ENCODE measurements at regions not wholly inside any gene's neighbourhood (a gene's known extent, or its start where the extent isn't known, plus 50 kb on each side); places are given as distances from the start of the nearest gene placed in this dataset.

DNA sequence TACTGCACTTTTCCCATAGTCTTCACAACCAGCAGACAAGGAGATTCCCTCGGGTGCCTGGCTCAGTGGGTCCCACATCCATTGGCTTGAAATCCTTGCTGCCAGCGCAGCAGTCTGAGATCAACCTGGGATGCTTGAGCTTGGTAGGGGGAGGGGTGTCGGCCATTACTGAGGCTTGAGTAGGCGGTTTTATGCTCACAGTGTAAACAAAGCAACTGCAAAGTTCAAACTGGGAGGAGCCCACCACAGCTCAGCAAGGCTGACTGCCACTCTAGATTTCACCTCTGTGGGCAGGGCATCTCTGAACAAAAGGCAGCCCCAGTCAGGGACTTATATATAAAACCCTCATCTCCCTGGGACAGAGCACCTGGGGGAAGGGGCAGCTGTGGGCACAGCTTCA, 512.3 kb upstream of the MPDZ start:
- H3K9me3 ChIP-seq (ENCODE audit: low read depth, low read length): no peaks in the 10 kb centered on the region
- no peaks in the 10 kb centered on the region for H3K4me1 ChIP-seq (ENCODE audit: insufficient read depth, low read length)

DNA sequence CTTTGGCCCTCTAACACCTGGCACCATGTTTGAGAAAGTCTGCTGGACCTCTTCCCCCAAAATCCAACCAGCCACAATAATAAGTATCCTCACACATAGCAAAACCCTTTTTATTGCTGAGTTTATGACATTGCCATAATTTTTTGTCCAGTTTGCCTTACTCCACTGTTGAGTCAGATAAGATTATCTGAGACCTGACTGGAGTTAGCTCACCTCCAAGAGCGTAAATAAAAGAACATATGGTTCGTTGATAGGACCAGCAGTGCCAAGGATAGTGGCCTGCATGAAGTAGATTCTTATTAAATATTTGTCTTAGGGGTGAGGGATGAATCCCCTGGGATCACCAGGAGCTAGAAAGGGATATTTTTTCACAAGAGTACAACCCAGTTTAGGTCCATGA, 510.6 kb upstream of the MPDZ start:
- H3K4me2 ChIP-seq (ENCODE audit: insufficient read depth, low read length): no peak overlapping the region
- no peaks in the 10 kb centered on the region for H4K20me1 ChIP-seq (ENCODE audit: insufficient read depth, low read length)
- no peak overlapping the region for H3K4me3 ChIP-seq (ENCODE audit: insufficient read depth, low read length)
- no peak for DNase-seq (ENCODE audit: insufficient read length, low spot score, missing footprints)
- H3K36me3 ChIP-seq (ENCODE audit: insufficient read depth, low read length): no peaks in the 10 kb centered on the region
- no peaks in the 10 kb centered on the region for H3K27me3 ChIP-seq (ENCODE audit: insufficient read depth, low read length)
- H3K9me3 ChIP-seq (ENCODE audit: low read depth, low read length): no peaks in the 10 kb centered on the region
- H3K27ac ChIP-seq (ENCODE audit: low read depth, low read length): no peak overlapping the region
- H3K4me1 ChIP-seq (ENCODE audit: insufficient read depth, low read length): no peaks in the 10 kb centered on the region
- TF ChIP-seq, protein P1, sequence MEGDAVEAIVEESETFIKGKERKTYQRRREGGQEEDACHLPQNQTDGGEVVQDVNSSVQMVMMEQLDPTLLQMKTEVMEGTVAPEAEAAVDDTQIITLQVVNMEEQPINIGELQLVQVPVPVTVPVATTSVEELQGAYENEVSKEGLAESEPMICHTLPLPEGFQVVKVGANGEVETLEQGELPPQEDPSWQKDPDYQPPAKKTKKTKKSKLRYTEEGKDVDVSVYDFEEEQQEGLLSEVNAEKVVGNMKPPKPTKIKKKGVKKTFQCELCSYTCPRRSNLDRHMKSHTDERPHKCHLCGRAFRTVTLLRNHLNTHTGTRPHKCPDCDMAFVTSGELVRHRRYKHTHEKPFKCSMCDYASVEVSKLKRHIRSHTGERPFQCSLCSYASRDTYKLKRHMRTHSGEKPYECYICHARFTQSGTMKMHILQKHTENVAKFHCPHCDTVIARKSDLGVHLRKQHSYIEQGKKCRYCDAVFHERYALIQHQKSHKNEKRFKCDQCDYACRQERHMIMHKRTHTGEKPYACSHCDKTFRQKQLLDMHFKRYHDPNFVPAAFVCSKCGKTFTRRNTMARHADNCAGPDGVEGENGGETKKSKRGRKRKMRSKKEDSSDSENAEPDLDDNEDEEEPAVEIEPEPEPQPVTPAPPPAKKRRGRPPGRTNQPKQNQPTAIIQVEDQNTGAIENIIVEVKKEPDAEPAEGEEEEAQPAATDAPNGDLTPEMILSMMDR (IDR thresholded peaks at IDR 0.05; ENCODE audit: extremely low read depth, low read depth, low read length): no peak
- H2AFZ ChIP-seq (ENCODE audit: low read length): no peak overlapping the region
- no peaks in the 10 kb centered on the region for H3K79me2 ChIP-seq (ENCODE audit: insufficient read depth, low read length)

More for the DNA sequence above, 512.3 kb upstream of the MPDZ start:
- Histone ChIP-seq H3K79me2 (ENCODE audit: insufficient read depth, low read length) (no peaks in the 10 kb centered on the region), H3K4me3 (ENCODE audit: insufficient read depth, low read length) (no peak overlapping the region), H2AFZ (ENCODE audit: low read length) (no peak overlapping the region), H3K27ac (ENCODE audit: low read depth, low read length) (no peak overlapping the region), H3K36me3 (ENCODE audit: insufficient read depth, low read length) (no peaks in the 10 kb centered on the region), H4K20me1 (ENCODE audit: insufficient read depth, low read length) (no peaks in the 10 kb centered on the region), H3K4me2 (ENCODE audit: insufficient read depth, low read length) (no peak overlapping the region), H3K27me3 (ENCODE audit: insufficient read depth, low read length) (no peaks in the 10 kb centered on the region)
- no peak for DNase-seq (ENCODE audit: insufficient read length, low spot score, missing footprints)
- TF ChIP-seq, protein P1 (IDR thresholded peaks at IDR 0.05; ENCODE audit: extremely low read depth, low read depth, low read length): no peak

DNA sequence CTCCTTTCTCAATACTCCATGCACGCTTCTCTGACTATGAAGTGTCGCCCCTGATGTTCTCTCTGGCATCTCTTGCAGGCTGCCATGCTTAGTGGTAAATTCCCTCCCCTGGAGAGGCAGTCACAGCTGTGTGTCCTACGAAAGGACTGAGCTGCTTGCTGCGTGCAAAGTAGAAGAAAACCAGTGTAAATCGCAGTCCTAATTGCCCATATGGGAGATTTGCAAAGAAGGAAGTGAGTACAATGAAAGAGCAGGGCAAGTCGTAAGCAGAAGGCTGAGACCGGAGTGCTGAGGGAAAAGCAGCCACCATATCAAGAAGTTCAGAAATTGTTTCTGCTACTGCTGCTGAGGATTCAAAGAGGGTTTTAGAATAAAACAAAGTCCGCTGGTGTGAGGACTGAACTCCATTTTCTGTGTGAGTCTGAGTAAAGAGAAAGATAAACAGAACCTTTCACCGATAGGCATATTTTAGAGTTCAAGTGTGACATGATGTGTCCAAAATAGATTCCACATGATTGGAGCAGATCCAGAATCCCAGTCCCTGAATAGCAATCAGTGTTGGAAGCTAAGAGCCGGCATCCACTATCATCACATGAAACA, 507.8 kb upstream of the MPDZ start:
- H3K79me2 ChIP-seq (ENCODE audit: insufficient read depth, low read length): no peaks in the 10 kb centered on the region
- H4K20me1 ChIP-seq (ENCODE audit: insufficient read depth, low read length): no peaks in the 10 kb centered on the region
- TF ChIP-seq, protein P1 (IDR thresholded peaks at IDR 0.05; ENCODE audit: extremely low read depth, low read depth, low read length): no peak
- DNase-seq (ENCODE audit: insufficient read length, low spot score, missing footprints): no peak
- no peaks in the 10 kb centered on the region for H3K27me3 ChIP-seq (ENCODE audit: insufficient read depth, low read length)
- H3K4me2 ChIP-seq (ENCODE audit: insufficient read depth, low read length): peak overlapping the region; percentile 71
- no peaks in the 10 kb centered on the region for H3K9me3 ChIP-seq (ENCODE audit: low read depth, low read length)
- no peaks in the 10 kb centered on the region for H3K4me1 ChIP-seq (ENCODE audit: insufficient read depth, low read length)
- H3K4me3 ChIP-seq (ENCODE audit: insufficient read depth, low read length): peak overlapping the region; percentile 38
- peak overlapping the region; percentile 79 for H2AFZ ChIP-seq (ENCODE audit: low read length)
- no peaks in the 10 kb centered on the region for H3K36me3 ChIP-seq (ENCODE audit: insufficient read depth, low read length)
- H3K27ac ChIP-seq (ENCODE audit: low read depth, low read length): peak overlapping the region; percentile 31

DNA sequence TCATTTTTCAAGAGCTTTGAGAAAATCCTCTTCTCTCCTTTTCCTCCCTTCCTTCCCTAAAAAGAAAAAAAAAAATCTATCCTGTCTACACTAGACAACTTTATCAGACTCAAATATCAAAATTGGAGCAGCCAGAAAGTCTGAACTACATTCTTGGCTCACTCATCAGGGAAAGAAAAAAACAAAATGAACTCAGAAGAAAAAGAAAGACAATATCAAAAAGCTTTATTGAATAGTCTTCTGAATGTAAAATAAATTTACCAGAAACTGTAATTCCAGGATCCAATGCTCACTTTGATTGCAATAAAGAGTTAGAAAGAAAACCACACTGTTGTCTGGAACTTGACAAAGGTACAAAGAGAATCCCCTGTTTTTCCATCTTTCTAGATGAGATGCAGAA, 507.2 kb upstream of the MPDZ start:
- no peaks in the 10 kb centered on the region for H3K4me1 ChIP-seq (ENCODE audit: insufficient read depth, low read length)
- no peak for DNase-seq (ENCODE audit: insufficient read length, low spot score, missing footprints)
- H3K79me2 ChIP-seq (ENCODE audit: insufficient read depth, low read length): no peaks in the 10 kb centered on the region
- H4K20me1 ChIP-seq (ENCODE audit: insufficient read depth, low read length): no peaks in the 10 kb centered on the region
- H3K9me3 ChIP-seq (ENCODE audit: low read depth, low read length): no peaks in the 10 kb centered on the region
- no peak overlapping the region for H2AFZ ChIP-seq (ENCODE audit: low read length)
- no peaks in the 10 kb centered on the region for H3K36me3 ChIP-seq (ENCODE audit: insufficient read depth, low read length)
- TF ChIP-seq, protein P1 (IDR thresholded peaks at IDR 0.05; ENCODE audit: extremely low read depth, low read depth, low read length): no peak
- H3K27ac ChIP-seq (ENCODE audit: low read depth, low read length): peak overlapping the region; percentile 12
- H3K4me3 ChIP-seq (ENCODE audit: insufficient read depth, low read length): no peak overlapping the region
- H3K27me3 ChIP-seq (ENCODE audit: insufficient read depth, low read length): no peaks in the 10 kb centered on the region
- no peak overlapping the region for H3K4me2 ChIP-seq (ENCODE audit: insufficient read depth, low read length)

Measured in osteoblast (primary cell).